Esophagus muscularis mucosa (tissue), 3 donors: ENCODE measurements at regions not wholly inside any gene's neighbourhood (a gene's known extent, or its start where the extent isn't known, plus 50 kb on each side); places are given as distances from the start of the nearest gene placed in this dataset.

Experiments used
- EP300 ChIP-seq: sonication (generic); formaldehyde crosslinking; IDR thresholded peaks from one replicate; pipeline ENCODE4 v1.6.1; 2017; ENCODE audit warnings: antibody characterized with exemption
- TF ChIP-seq, protein P1 (sequence below), 3 experiments: fragments of 200-600 bp in 2 of 3; fragments of 450-650 bp in 1 of 3; sonication (generic) in 2 of 3; IDR thresholded peaks; one replicate each; pipeline ENCODE4 v1.5.1; 2017 to 2019; ENCODE audit warnings: antibody characterized with exemption in 3 of 3, mild to moderate bottlenecking in 2 of 3, moderate library complexity in 1 of 3

GRCh38 chr12:24701343-24701742 is 247.6 kb downstream of the BCAT1 start:
- TF ChIP-seq, protein P1, sequence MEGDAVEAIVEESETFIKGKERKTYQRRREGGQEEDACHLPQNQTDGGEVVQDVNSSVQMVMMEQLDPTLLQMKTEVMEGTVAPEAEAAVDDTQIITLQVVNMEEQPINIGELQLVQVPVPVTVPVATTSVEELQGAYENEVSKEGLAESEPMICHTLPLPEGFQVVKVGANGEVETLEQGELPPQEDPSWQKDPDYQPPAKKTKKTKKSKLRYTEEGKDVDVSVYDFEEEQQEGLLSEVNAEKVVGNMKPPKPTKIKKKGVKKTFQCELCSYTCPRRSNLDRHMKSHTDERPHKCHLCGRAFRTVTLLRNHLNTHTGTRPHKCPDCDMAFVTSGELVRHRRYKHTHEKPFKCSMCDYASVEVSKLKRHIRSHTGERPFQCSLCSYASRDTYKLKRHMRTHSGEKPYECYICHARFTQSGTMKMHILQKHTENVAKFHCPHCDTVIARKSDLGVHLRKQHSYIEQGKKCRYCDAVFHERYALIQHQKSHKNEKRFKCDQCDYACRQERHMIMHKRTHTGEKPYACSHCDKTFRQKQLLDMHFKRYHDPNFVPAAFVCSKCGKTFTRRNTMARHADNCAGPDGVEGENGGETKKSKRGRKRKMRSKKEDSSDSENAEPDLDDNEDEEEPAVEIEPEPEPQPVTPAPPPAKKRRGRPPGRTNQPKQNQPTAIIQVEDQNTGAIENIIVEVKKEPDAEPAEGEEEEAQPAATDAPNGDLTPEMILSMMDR (IDR thresholded peaks at IDR 0.05), result no peak
- no peak for TF ChIP-seq EP300
